HepG2 (cell line): ENCODE measurements at regions not wholly inside any gene's neighbourhood (a gene's known extent, or its start where the extent isn't known, plus 50 kb on each side); places are given as distances from the start of the nearest gene placed in this dataset.

Experiments used
- ATAC-seq: fragments of 200-7000 bp; cut with Tn5 transposase; 3 replicates; pipeline ENCODE4 v1.9.1; 2020; ENCODE audit warnings: mild to moderate bottlenecking, moderate library complexity
- BruUV-seq: library from RNA; stranded (reverse); fragments of 400-500 nt; replicated peaks from 2 replicates; lab custom pipeline; 2021; lab: Mats Ljungman, UMichigan
- CTCF ChIA-PET: fragments of 300-600 bp; formaldehyde crosslinking; extraction: SDS; loops from one replicate; lab custom pipeline; 2021; ENCODE audit warnings: low total read pairs, inconsistent platforms, low intra/inter-chr PET ratio; lab: Yijun Ruan, JAX
- POLR2A ChIA-PET: fragments of 350-600 bp; sonication (Branson Sonifier 250); formaldehyde crosslinking; loops from one replicate; lab custom pipeline; 2020; ENCODE audit warnings: antibody characterized with exemption, inconsistent platforms; lab: Yijun Ruan, JAX
- DNase-seq: peaks from one replicate; pipeline ENCODE4 v3.0.0-alpha.2; 2015; ENCODE audit warnings: low spot score
- FAIRE-seq: peaks from 3 replicates; lab custom pipeline; 2011; peaks lifted over from hg19 to GRCh38; lab: Jason Lieb, UNC
- H2AFZ ChIP-seq: one replicate; pipeline ENCODE4 v1.6.1; 2011; ENCODE audit warnings: low read length, inconsistent platforms
- H3K27ac ChIP-seq: fragments of 300-600 bp; 3 replicates; pipeline ENCODE4 v1.8.0; 2011; ENCODE audit warnings: mixed run types, mild to moderate bottlenecking, mixed read lengths, low read length, inconsistent platforms; ENCODE audit not compliant: insufficient read depth; ENCODE audit errors: extremely low read length
- H3K27me3 ChIP-seq, 2 experiments: fragments of 200-600 bp in 1 of 2; 2 replicates in 1 of 2; 3 replicates in 1 of 2; pipeline versions ENCODE4 v1.6.0 to v1.8.0; 2011; ENCODE audit warnings: low read length in 2 of 2, mild to moderate bottlenecking in 2 of 2, moderate library complexity in 2 of 2, inconsistent platforms in 1 of 2; ENCODE audit not compliant: insufficient read depth in 2 of 2, control insufficient read depth in 1 of 2
- H3K36me3 ChIP-seq, 2 experiments: fragments of 200-600 bp in 1 of 2; replicated peaks in 1 of 2; 2 replicates in 1 of 2; 3 replicates in 1 of 2; pipeline versions ENCODE4 v1.5.1 to v1.8.0; 2011; ENCODE audit warnings: low read length in 2 of 2, inconsistent platforms in 1 of 2; ENCODE audit not compliant: insufficient read depth in 2 of 2, control insufficient read depth in 1 of 2
- H3K4me1 ChIP-seq: 2 replicates; pipeline ENCODE4 v1.5.1; 2012; ENCODE audit warnings: low read length, inconsistent platforms; ENCODE audit not compliant: insufficient read depth
- H3K4me2 ChIP-seq: 2 replicates; pipeline ENCODE4 v1.6.0; 2011; ENCODE audit warnings: low read depth, low read length, inconsistent platforms
- H3K4me3 ChIP-seq, 3 experiments: fragments of 200-600 bp in 1 of 3; sonication (generic), shearing (Covaris generic) in 1 of 3; replicated peaks in 1 of 3; 2 replicates each; pipeline ENCODE4 v1.5.1; 2011 to 2016; ENCODE audit warnings: low read length in 3 of 3, inconsistent platforms in 2 of 3, low read depth in 2 of 3, mild to moderate bottlenecking in 2 of 3, control low read depth in 1 of 3, mixed read lengths in 1 of 3; ENCODE audit not compliant: insufficient read depth in 1 of 3
- H3K79me2 ChIP-seq: one replicate; pipeline ENCODE4 v1.6.1; 2011; ENCODE audit warnings: low read length, inconsistent platforms; ENCODE audit not compliant: insufficient read depth
- H3K9ac ChIP-seq: 2 replicates; pipeline ENCODE4 v1.6.0; 2011; ENCODE audit warnings: mild to moderate bottlenecking, low read depth, low read length, inconsistent platforms; ENCODE audit not compliant: insufficient read depth
- H3K9me3 ChIP-seq: 2 replicates; pipeline ENCODE4 v1.5.1; 2012; ENCODE audit warnings: mild to moderate bottlenecking, low read length
- H4K20me1 ChIP-seq: 2 replicates; pipeline ENCODE4 v1.6.0; 2011; ENCODE audit warnings: inconsistent platforms, mild to moderate bottlenecking, low read length, moderate library complexity; ENCODE audit not compliant: insufficient read depth
- CEBPB ChIP-seq: IDR thresholded peaks from 2 replicates; pipeline ENCODE4 v1.6.1; 2011; ENCODE audit warnings: low read depth, low read length, improper control_type of control experiment, borderline replicate concordance
- WGBS: methylation state at CpG from one replicate; pipeline ENCODE4 v1.1.6; 2017; ENCODE audit warnings: low lambda C conversion rate; 5-methylcytosine and 5-hydroxymethylcytosine counted together
- in situ Hi-C: cut with HindIII; loops from 2 replicates; pipeline ENCODE4 v1.10.0; 2017; ENCODE audit warnings: low pct_unique_long_range_greater_than_20kb; ENCODE audit not compliant: extremely low pct_ligation_motif_present
- intact Hi-C: fragments of 100-400 bp; cut with micrococcal nuclease; formaldehyde crosslinking; loops from one replicate; pipeline ENCODE4 v1.10.0; 2022; ENCODE audit not compliant: unreplicated experiment
- TF ChIP-seq, protein P1 (sequence below): sonication (generic); formaldehyde crosslinking; IDR thresholded peaks from 2 replicates; pipeline ENCODE4 v1.4.0; 2020; ENCODE audit warnings: mild to moderate bottlenecking, missing genetic modification reagents, borderline replicate concordance
- TF ChIP-seq, protein P2 (sequence below): sonication (generic); formaldehyde crosslinking; IDR thresholded peaks from 2 replicates; pipeline ENCODE4 v1.5.0; 2020; ENCODE audit warnings: missing genetic modification reagents, mild to moderate bottlenecking, borderline replicate concordance

DNA sequence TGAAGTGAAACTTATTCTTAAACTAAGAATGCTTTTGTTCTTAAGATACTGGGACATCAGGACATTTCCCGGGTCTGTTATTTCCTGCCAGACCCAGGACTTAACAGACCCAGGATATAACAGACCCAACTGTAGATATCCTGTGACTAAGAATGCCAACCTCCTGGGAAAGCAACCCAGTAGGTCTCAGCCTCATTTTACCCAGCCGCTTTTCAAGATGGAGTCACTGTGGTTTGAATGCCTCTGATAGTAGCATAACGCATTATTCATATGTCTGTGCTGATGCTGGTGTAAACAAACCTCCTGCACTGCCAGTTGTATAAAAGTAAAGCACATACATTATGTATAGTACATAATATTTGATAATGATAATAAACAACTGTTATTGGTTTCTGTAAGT is 185.8 kb upstream of the GPRIN3 start:
- Histone ChIP-seq H3K79me2 (no peaks in the 10 kb centered on the region), H3K36me3 (no peaks in the 10 kb centered on the region), H3K9me3 (no peaks in the 10 kb centered on the region), H3K4me1 (no peaks in the 10 kb centered on the region), H3K4me2 (no peak overlapping the region), H3K9ac (no peak overlapping the region), H3K27me3 (no peaks in the 10 kb centered on the region; a peak in 1 of 5 replicates), H3K27ac (no peak overlapping the region), H4K20me1 (no peaks in the 10 kb centered on the region), H2AFZ (no peak overlapping the region), H3K4me3 (no peak overlapping the region)
- ChIA-PET CTCF (no interaction called here), POLR2A (no interaction called here)
- DNase-seq (no peak), FAIRE-seq (no peak), ATAC-seq (no peak)
- TF ChIP-seq, protein P1, sequence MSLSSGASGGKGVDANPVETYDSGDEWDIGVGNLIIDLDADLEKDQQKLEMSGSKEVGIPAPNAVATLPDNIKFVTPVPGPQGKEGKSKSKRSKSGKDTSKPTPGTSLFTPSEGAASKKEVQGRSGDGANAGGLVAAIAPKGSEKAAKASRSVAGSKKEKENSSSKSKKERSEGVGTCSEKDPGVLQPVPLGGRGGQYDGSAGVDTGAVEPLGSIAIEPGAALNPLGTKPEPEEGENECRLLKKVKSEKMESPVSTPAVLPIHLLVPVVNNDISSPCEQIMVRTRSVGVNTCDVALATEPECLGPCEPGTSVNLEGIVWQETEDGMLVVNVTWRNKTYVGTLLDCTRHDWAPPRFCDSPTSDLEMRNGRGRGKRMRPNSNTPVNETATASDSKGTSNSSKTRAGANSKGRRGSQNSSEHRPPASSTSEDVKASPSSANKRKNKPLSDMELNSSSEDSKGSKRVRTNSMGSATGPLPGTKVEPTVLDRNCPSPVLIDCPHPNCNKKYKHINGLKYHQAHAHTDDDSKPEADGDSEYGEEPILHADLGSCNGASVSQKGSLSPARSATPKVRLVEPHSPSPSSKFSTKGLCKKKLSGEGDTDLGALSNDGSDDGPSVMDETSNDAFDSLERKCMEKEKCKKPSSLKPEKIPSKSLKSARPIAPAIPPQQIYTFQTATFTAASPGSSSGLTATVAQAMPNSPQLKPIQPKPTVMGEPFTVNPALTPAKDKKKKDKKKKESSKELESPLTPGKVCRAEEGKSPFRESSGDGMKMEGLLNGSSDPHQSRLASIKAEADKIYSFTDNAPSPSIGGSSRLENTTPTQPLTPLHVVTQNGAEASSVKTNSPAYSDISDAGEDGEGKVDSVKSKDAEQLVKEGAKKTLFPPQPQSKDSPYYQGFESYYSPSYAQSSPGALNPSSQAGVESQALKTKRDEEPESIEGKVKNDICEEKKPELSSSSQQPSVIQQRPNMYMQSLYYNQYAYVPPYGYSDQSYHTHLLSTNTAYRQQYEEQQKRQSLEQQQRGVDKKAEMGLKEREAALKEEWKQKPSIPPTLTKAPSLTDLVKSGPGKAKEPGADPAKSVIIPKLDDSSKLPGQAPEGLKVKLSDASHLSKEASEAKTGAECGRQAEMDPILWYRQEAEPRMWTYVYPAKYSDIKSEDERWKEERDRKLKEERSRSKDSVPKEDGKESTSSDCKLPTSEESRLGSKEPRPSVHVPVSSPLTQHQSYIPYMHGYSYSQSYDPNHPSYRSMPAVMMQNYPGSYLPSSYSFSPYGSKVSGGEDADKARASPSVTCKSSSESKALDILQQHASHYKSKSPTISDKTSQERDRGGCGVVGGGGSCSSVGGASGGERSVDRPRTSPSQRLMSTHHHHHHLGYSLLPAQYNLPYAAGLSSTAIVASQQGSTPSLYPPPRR (CRISPR knock-in tag): no peak
- in situ Hi-C loops (no loop called here), intact Hi-C loops (no loop called here)
- WGBS: 0% methylated on average over 3 of the region's 3 CpGs
- no TSS peak for BruUV-seq

DNA sequence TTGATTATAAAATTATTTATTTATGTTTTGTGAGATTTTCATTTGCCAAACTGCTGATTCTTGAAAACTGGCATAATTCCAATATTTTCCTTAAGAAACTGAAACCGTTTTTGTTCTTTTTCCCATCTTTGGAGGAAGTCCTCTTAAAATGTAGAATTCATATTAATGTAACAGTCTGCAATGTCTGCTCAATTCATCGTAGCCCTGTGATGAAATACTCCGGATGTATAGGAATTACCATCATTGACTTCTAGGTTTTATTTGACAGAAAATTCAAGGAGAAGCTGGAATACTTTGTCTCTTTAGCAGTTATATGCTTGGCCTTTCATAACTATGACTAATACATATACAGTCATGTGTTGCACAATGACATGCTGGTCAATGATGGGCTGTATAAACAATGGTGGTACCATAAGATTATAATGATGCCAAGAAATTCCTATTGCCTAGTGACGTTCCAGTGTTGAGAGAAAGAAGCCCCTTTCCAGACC is 185.0 kb upstream of the GPRIN3 start:
- Histone ChIP-seq H4K20me1 (no peaks in the 10 kb centered on the region), H3K4me1 (no peaks in the 10 kb centered on the region), H3K9me3 (no peaks in the 10 kb centered on the region), H3K27ac (no peak overlapping the region), H3K36me3 (no peaks in the 10 kb centered on the region), H3K9ac (no peak overlapping the region), H3K79me2 (no peaks in the 10 kb centered on the region), H3K4me2 (no peak overlapping the region), H2AFZ (no peak overlapping the region)
- BruUV-seq: no TSS peak
- ATAC-seq: no peak
- intact Hi-C loops (no loop called here), in situ Hi-C loops (no loop called here)
- 21% methylated on average over 4 of the region's 4 CpGs for WGBS
- FAIRE-seq: no peak
- POLR2A ChIA-PET: no interaction called here
- CTCF ChIA-PET: no interaction called here
- peak; percentile 37; the same call in 1 of the 2 replicates for TF ChIP-seq CEBPB
- TF ChIP-seq, protein P2, sequence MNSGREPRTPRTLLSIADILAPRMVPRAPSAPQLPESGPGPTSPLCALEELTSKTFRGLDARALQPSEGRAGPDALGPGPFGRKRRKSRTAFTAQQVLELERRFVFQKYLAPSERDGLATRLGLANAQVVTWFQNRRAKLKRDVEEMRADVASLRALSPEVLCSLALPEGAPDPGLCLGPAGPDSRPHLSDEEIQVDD (CRISPR knock-in tag): no peak
- TF ChIP-seq, all 625 proteins: peak for 1
- Histone ChIP-seq H3K4me3 (no peak overlapping the region), H3K27me3 (no peaks in the 10 kb centered on the region; a peak in 2 of 5 replicates)
- DNase-seq: no peak
